ENCODE measurements at regions not wholly inside any gene's neighbourhood (a gene's known extent, or its start where the extent isn't known, plus 50 kb on each side); places are given as distances from the start of the nearest gene placed in this dataset.

- Histone ChIP-seq H3K36me3 (ENCODE audit: control insufficient read depth, insufficient read depth, low read length) (no peaks in the 10 kb centered on the region), H3K4me1 (ENCODE audit: control insufficient read depth, insufficient read depth, low read length) (no peaks in the 10 kb centered on the region), H3K27ac (ENCODE audit: low read length) (no peak overlapping the region), H3K9me3 (ENCODE audit: control insufficient read depth, insufficient read depth, low read depth, low read length) (no peaks in the 10 kb centered on the region), H3K27me3 (ENCODE audit: control insufficient read depth, insufficient read depth, low read length) (no peaks in the 10 kb centered on the region), H3K4me3 (ENCODE audit: low read depth in 2 of 2, low read length in 2 of 2) (no peak overlapping the region)
- ATAC-seq (no peak), DNase-seq (ENCODE audit: low read depth, low spot score) (no peak)
- in situ Hi-C loops (cut with HindIII; ENCODE audit: low pct_unique_long_range_greater_than_20kb, low sequenced_read_pairs): no loop called here
- no TSS peak for BruUV-seq (replicated peaks)
- intact Hi-C loops (cut with micrococcal nuclease; ENCODE audit: unreplicated experiment): no loop called here
- TF ChIP-seq SIN3A (IDR thresholded peaks at IDR 0.05; ENCODE audit: borderline replicate concordance, insufficient read depth, low read depth, low read length) (no peak), REST (IDR thresholded peaks at IDR 0.05; ENCODE audit: insufficient read depth in 1 of 2, low read depth in 2 of 2, low read length in 1 of 2) (no peak), POLR2AphosphoS5 (IDR thresholded peaks at IDR 0.05; ENCODE audit: low read depth, low read length) (no peak), TCF7L2 (IDR thresholded peaks at IDR 0.05; ENCODE audit: low read depth, low read length) (no peak)
- ChIA-PET POLR2A (no interaction called here), CTCF (interaction anchor here (0.6 kb wide), 1 partner anchor 323 kb away, joined by 3 read pairs; no protein-coding TSS in a partner anchor)
Measured at GRCh38 chr6:109237986-109238329, 142.7 kb downstream of the CEP57L1 start.

DNA sequence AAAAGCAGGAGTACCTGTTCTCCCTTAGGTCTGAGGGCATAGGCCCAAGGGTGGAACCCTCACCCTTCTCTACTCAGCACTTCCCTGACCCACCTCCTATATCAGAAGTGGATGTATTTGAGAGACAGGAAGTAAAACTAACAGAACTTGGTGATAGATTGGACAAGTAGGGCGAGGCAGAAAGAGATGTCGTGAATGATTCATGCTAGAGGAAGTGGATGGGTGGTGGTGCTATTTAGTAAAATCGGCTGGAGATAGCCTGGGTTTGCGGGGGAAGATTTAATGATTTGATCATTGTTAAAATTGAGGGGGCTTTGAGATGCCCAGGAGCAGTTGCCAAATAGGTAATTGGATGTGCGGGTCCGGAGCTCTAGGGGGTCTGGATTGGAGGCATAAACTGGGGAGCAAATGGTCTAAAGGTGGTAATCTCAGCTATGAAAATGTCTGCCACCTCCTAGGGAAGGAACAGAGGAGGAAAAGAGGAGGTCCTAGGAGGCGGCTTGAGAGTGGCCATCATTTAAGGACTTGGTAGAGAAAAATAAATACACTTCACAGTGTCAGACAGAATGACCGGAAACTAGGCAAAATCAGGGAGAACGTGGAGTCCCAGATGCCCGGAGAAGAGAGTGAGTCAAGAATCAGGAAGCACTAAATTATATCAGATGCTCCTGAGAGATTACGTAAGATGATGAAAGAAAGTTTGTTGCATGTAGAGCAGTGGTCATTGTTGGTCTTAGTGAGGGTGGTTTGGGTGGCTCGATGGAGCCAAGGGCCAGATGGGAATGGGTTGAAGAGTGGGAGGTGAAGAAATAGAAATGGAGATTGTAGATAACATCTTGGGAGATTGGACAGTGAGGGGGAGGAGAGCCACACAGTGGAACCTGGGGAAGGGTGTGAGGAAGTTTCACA, 142.0 kb downstream of the CEP57L1 start:
- POLR2A ChIA-PET: no interaction called here
- ATAC-seq: no peak
- TF ChIP-seq SIN3A (IDR thresholded peaks at IDR 0.05; ENCODE audit: borderline replicate concordance, insufficient read depth, low read depth, low read length) (no peak), CTCF (IDR thresholded peaks at IDR 0.05) (no peak), POLR2AphosphoS5 (IDR thresholded peaks at IDR 0.05; ENCODE audit: low read depth, low read length) (no peak), REST (IDR thresholded peaks at IDR 0.05; ENCODE audit: insufficient read depth in 1 of 2, low read depth in 2 of 2, low read length in 1 of 2) (no peak), TCF7L2 (IDR thresholded peaks at IDR 0.05; ENCODE audit: low read depth, low read length) (no peak)
- Histone ChIP-seq H3K9me3 (ENCODE audit: control insufficient read depth, insufficient read depth, low read depth, low read length) (no peaks in the 10 kb centered on the region), H3K36me3 (ENCODE audit: control insufficient read depth, insufficient read depth, low read length) (no peaks in the 10 kb centered on the region), H3K27me3 (ENCODE audit: control insufficient read depth, insufficient read depth, low read length) (no peaks in the 10 kb centered on the region), H3K4me1 (ENCODE audit: control insufficient read depth, insufficient read depth, low read length) (no peaks in the 10 kb centered on the region), H3K27ac (ENCODE audit: low read length) (no peak overlapping the region), H3K4me3 (ENCODE audit: low read depth in 2 of 2, low read length in 2 of 2) (no peak overlapping the region)
- no TSS peak for BruUV-seq (replicated peaks)
- intact Hi-C loops (cut with micrococcal nuclease; ENCODE audit: unreplicated experiment): no loop called here
- in situ Hi-C loops (cut with HindIII; ENCODE audit: low pct_unique_long_range_greater_than_20kb, low sequenced_read_pairs): no loop called here
- DNase-seq (ENCODE audit: low read depth, low spot score): no peak
- CTCF ChIA-PET: no interaction called here
